Thoracic aorta (tissue), 2 donors: ENCODE measurements at regions not wholly inside any gene's neighbourhood (a gene's known extent, or its start where the extent isn't known, plus 50 kb on each side); places are given as distances from the start of the nearest gene placed in this dataset.

Experiments
- ATAC-seq: fragments of 150-250 bp; one replicate; pipeline ENCODE4 v1.8.0; 2017; ENCODE audit warnings: low read depth; ENCODE audit not compliant: insufficient number of reproducible peaks, low FRiP score
- DNase-seq: peaks from one replicate; pipeline ENCODE4 v3.0.0-alpha.2; 2020; ENCODE audit warnings: low spot score
- H3K27ac ChIP-seq, 2 donors: fragments of 200-600 bp; sonication (generic); 1 replicate in 1 of 2; 2 replicates in 1 of 2; pipeline ENCODE4 v1.5.1; 2016; ENCODE audit warnings: mild to moderate bottlenecking in 2 of 2, moderate library complexity in 2 of 2
- H3K27me3 ChIP-seq: fragments of 200-600 bp; sonication (generic); replicated peaks from 2 replicates; pipeline ENCODE4 v1.6.0; 2016; ENCODE audit warnings: mild to moderate bottlenecking; ENCODE audit not compliant: insufficient read depth
- H3K36me3 ChIP-seq: fragments of 200-600 bp; sonication (generic); one replicate; pipeline ENCODE4 v1.5.1; 2016
- H3K4me1 ChIP-seq, 2 donors: fragments of 200-600 bp; sonication (generic); 1 replicate in 1 of 2; 2 replicates in 1 of 2; pipeline versions ENCODE4 v1.5.1 to v1.6.0; 2016; ENCODE audit warnings: low read depth in 2 of 2, mild to moderate bottlenecking in 1 of 2; ENCODE audit not compliant: control insufficient read depth in 1 of 2
- H3K4me3 ChIP-seq: fragments of 200-600 bp; sonication (generic); 2 replicates; pipeline ENCODE4 v1.5.1; 2016; ENCODE audit warnings: mild to moderate bottlenecking
- H3K9me3 ChIP-seq: fragments of 200-600 bp; sonication (generic); 2 replicates; pipeline ENCODE4 v1.5.1; 2016
- CTCF ChIP-seq: fragments of 200-600 bp; sonication (generic); IDR thresholded peaks from one replicate; pipeline ENCODE4 v1.5.1; 2019; ENCODE audit warnings: antibody characterized with exemption

- DNase-seq: no peak
- Histone ChIP-seq H3K36me3 (no peaks in the 10 kb centered on the region), H3K4me1 (peaks cover 3 to 8% of the 10 kb centered on the region in 2 donors), H3K27ac (no peak overlapping the region), H3K9me3 (no peaks in the 10 kb centered on the region), H3K4me3 (no peak overlapping the region), H3K27me3 (no peaks in the 10 kb centered on the region)
- no peak for TF ChIP-seq CTCF
- no peak for ATAC-seq
These were observed 250.3 kb downstream of the DLEU7 start for GRCh38 chr13:50593207-50593606.

- H3K4me1 ChIP-seq: peaks cover 0 to 3% of the 10 kb centered on the region in 2 donors
- H3K36me3 ChIP-seq: no peaks in the 10 kb centered on the region
- ATAC-seq: no peak
- DNase-seq: no peak
- H3K27me3 ChIP-seq: no peaks in the 10 kb centered on the region
- no peaks in the 10 kb centered on the region for H3K9me3 ChIP-seq
- H3K27ac ChIP-seq: no peak overlapping the region
- TF ChIP-seq CTCF: no peak
- H3K4me3 ChIP-seq: no peak overlapping the region
These were observed 249.0 kb downstream of the DLEU7 start for GRCh38 chr13:50594276-50595051.

GRCh38 chr13:50595196-50595595, 248.3 kb downstream of the DLEU7 start:
- no peak for TF ChIP-seq CTCF
- Histone ChIP-seq H3K36me3 (no peaks in the 10 kb centered on the region), H3K27me3 (no peaks in the 10 kb centered on the region), H3K4me1 (no peaks in the 10 kb centered on the region), H3K27ac (no peak overlapping the region), H3K4me3 (no peak overlapping the region), H3K9me3 (no peaks in the 10 kb centered on the region)
- ATAC-seq (no peak), DNase-seq (no peak)

GRCh38 chr13:50596156-50596555, 247.3 kb downstream of the DLEU7 start:
- TF ChIP-seq CTCF: no peak
- H3K4me1 ChIP-seq: no peaks in the 10 kb centered on the region
- DNase-seq: no peak
- H3K36me3 ChIP-seq: no peaks in the 10 kb centered on the region
- H3K27ac ChIP-seq: no peak overlapping the region
- ATAC-seq: no peak
- H3K27me3 ChIP-seq: no peaks in the 10 kb centered on the region
- no peak overlapping the region for H3K4me3 ChIP-seq
- H3K9me3 ChIP-seq: no peaks in the 10 kb centered on the region

- Histone ChIP-seq H3K36me3 (no peaks in the 10 kb centered on the region), H3K4me1 (no peaks in the 10 kb centered on the region), H3K9me3 (no peaks in the 10 kb centered on the region), H3K27me3 (no peaks in the 10 kb centered on the region), H3K27ac (no peak overlapping the region), H3K4me3 (no peak overlapping the region)
- ATAC-seq (no peak), DNase-seq (no peak)
- no peak for TF ChIP-seq CTCF
These were observed 246.7 kb downstream of the DLEU7 start for GRCh38 chr13:50596776-50597203.
